GM18867 (cell line): ENCODE measurements at regions not wholly inside any gene's neighbourhood (a gene's known extent, or its start where the extent isn't known, plus 50 kb on each side); places are given as distances from the start of the nearest gene placed in this dataset.

Experiments used
- ATAC-seq: cut with Tn5 transposase; IDR thresholded peaks from one replicate; pipeline ENCODE4 v1.9.1; 2021; ENCODE audit warnings: mild to moderate bottlenecking, moderate library complexity; ENCODE audit not compliant: unreplicated experiment

DNA sequence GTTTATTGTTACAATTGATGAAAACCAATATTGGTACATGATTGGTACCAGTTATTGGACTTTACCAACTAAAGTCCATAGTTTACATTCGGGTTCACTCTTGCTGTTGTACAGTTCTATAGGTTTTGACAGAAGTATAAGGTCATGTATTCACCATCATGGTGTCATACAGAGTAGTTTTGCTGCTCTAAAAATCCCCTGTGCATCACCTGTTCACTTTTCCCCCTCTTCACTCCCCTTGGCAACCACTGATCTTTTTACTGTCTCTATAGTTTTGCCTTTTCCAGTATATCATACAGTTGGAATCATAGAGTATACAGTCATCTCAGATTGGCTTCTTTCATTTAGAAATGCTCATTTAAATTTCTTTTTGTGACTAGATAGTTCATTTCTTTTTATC lies 51.2 kb upstream of the MED4 start:
- no peak for ATAC-seq
